Stimulated activated CD4-positive, alpha-beta T cell treated with anti-CD3 and anti-CD28 coated beads, Interleukin-1b, Interleukin-23, amount 100 ng/mL, for 4 hours (primary cell): ENCODE measurements at regions not wholly inside any gene's neighbourhood (a gene's known extent, or its start where the extent isn't known, plus 50 kb on each side); places are given as distances from the start of the nearest gene placed in this dataset.

Source experiments
- DNase-seq, 2 donors: peaks; one replicate each; pipeline ENCODE4 v3.0.0-alpha.2; 2020; ENCODE audit warnings: low read depth in 2 of 2

DNA sequence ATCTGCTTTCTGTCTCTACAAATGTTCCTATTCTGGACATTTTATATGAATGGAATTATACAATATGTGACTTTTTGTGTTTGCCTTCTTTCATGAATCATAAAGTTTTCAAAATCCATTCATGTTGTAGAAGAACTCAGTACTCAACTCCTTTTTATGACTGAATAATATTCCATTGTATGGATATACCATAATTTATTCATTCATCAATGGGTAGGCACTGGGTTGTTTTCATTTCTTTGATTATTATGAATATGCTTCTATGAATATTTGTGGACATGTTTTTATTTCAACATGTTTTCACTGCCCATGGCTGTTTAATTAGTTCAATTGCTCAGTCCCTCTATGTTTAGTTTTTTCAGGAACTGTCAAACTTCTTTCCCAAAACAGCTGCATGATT is 76.5 kb upstream of the GTSF1L start:
- DNase-seq: no peak

DNA sequence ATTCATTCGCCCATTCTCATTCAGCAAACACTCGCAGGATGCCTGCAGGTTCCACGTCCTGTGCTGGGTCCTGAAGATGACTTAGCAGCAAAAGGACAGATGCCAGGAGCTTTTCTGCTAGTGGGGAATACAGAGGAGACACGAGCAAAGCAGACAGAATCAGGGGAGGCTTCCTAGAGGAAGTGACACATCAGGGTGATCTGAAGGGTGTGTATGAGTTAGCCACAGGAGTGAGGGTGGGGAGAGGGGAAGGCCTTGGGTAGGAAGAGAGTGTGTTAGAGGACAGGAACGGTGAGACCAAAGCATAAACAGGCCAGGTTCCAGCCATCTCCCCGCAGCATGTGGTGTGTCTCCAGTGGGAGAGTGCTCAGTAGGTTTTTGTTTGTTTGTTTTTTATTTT is 73.4 kb upstream of the GTSF1L start:
- DNase-seq: no peak

DNA sequence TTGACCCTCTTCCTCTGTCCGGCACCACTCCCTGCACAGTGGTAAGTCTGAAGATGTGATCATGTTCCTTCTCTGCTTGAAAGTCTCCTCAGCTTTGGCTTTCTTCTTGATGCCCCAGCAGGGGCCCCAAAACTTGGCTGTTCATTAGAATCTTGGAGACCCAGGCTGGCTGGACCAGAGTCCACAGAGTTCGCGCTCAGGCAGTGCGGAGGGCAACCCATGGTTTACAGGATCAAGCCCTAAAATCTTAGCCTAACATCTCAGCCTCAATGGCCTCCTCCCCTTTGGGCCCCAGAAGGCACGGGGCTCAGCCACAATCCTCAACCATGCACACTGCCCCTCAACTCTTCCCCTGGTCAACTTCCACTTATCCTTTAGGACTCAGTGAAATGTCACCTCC is 72.9 kb upstream of the GTSF1L start:
- no peak for DNase-seq

DNA sequence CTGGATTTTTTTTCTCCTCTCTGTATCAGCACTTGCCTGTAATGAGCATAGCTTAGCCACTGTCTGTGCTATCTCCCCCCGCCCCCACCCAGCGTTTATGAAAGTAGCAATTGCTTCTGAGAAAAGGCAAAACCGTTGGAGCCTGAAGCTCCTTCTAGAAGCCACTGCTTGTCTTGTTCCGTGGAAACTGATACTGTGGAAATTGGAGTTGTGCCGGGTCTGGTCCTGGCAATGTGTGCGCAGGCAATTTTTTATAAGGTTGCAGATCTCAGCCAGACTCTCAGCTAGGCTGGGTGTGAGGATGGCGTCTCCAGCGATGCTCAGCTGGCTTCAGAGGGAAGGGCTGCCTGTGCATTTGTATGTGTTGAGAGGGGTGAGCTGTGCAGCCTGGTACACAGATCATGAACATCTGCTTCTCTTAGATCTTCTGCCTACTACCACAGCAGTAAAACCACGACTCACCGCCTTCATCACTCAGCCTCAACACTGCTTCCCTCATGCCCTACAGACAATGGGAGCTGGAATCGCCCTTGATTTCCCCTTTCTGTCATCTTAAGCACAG is 72.4 kb upstream of the GTSF1L start:
- DNase-seq: no peak

DNA sequence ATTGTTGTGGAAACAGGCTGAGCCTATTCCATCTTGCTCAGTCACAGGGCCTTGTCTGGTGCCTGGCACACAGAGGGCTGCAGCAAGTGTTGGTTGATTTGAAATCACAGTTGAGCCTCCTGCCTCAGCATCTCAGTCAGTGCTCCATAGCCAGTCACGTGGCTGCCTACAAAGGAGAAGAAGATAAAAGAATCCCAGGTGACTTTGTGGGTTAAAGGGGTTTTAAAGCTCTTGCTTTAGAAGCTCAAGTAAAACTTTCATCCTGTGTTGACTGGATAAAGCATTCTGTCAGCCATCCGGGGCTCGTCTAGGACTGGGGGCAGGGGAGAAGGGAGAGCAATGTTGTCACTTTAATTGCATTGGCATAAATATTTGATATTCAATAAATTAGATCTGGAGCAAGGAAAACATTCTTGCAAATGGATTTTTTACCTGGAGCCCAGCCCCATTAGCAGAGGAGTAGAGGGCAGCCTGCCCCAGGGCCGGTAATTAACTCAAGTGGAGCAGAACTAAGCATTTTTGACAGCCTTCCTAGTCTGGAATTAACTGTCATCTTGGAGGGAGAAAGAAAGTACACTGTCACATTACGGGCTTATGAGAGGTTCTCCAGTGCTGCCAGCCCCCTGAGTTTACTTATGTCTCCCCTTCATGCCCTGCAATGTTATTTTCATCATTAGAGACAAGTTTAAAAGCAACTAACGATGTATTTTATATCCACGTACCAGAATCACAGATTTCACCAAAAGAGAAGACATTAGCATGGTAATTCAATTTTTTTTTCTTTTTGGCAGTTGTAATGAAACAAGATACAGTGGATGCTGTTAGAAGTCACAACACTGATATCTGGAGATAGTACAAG is 71.7 kb upstream of the GTSF1L start:
- no peak for DNase-seq

DNA sequence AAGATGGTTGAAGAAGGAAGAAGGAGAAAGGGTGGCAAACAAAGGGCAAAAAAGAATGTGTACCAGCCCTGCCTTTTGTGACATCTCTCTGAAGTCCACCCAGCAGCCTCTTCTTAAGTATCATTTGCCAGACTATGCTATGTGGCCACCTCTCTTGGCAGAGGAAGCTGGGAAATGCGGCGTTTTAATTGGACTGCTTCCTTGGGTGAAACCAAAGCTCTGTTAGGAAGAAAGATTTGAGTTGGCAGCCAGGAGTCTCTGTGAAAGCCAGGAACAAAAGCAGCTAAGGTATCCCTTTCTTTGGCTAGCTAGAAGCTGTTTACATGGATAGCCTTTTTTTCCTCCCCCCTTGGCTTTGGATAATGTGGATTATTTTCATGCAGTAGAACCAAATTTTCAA is 67.5 kb upstream of the GTSF1L start:
- no peak for DNase-seq

DNA sequence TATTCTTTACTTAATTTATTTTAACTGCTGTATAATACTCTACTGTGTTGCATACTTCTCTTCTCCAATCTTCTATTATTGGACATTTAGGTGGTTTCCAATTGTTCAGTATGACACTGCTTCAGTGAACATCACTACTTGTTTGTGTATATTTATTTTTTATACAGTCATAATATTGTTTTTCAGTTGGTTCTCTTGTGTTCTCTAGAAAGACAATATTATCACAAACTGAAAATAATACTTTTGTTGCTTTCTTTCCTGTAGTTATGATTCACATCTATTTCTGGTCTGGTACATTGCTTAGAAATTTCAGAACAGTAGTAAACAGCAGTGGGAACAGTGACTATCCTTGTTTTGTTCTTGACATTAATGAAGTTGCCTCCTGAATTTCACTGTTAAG is 62.8 kb upstream of the GTSF1L start:
- DNase-seq: no peak

DNA sequence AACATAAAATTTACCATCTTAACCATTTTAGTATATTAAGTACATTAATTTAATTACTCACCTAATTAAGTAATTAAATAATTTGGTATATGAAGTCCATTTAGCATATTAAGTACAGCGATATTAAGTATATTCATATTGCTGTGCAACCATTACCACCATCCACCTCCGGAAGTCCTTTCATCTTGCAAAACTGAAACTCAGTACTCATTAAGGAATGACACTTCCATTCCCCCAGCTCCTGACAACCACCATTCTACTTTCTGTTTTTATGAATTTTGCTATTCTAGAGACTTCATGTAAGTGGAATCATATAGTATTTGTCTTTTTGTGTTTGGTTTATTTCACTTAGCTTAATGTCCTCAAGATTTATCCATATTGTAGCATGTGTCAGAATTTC is 61.1 kb upstream of the GTSF1L start:
- DNase-seq: no peak

DNA sequence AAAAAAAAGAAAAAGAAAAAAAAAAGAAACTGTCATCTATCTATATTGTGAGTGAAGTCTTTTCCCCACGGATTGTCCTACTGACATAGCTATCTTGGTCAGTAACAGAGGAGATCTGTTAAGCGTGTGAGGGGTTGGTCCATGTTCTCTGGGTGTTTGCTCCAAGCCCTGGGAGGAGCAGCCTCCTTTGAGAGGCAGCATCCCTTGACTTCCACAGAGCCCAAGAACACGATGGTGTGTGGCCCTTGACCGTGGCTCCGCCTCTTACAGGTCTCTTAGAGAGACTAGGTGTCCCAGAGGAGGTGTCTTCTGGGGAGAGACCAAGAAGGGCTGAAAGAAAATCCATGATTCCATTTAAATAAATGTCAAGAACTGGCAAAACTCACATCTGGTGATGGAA is 60.1 kb upstream of the GTSF1L start:
- no peak for DNase-seq

DNA sequence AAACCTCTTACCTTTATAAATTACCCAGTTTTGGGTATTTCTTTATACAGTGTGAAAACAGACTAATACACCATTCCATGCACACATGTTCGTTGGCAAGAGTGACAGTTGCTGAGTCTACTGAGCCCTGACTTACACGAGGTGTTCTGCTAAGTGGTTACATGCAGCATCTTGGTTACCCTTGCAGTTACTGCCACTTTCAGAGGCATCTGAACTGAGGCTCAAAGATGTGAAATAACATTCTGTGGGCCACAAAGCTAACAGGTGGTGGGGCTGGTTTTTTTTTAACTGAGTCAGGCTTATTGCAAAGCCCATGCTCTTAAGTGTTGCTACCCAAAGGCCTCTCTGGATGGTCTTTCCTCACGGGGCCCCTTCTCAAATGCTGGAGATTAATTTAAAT is 54.4 kb upstream of the GTSF1L start:
- no peak for DNase-seq

DNA sequence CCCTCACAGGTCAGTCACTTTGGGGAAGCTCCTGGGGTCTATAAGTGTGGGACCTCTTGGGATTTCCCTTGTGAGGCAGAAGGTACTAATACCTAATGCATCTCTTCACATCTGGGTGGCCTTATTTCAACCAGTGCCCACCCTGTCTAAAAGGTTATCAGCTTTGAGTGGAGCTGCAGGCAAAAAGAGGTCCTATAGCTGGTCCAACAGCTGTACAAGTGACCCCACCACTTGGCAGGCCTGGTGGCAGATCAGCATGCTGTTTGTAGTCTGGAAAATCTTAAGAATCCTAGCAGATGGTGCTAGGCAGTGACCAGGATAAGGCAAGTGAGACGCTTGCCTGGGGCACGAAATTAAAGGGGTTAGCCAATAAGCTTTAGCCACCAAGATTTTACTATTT is 51.6 kb upstream of the GTSF1L start:
- no peak for DNase-seq

DNA sequence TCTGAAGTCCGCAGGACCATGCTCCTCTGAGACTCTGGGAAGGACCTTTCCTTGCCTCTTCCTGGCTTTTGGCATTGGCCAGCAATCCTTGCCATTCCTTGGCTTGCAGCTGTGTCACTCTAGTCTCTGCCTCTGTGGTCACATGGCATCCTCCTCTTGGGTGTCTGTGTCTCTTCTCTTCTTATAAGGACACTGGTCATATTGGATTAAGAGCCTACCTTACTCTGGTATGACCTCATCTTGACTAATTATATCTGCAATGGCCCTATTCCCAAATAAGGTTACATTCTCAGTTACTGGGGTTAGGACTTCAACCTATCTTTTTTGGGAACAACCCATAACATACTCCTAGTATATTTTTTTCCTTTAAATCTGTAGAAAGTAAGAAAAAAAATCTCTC is 49.9 kb upstream of the GTSF1L start:
- DNase-seq: no peak
